Fibroblast of villous mesenchyme (primary cell): ENCODE measurements at regions not wholly inside any gene's neighbourhood (a gene's known extent, or its start where the extent isn't known, plus 50 kb on each side); places are given as distances from the start of the nearest gene placed in this dataset.
"Not testable (repeated sequence)": the region's sequence is repeated elsewhere in the genome, so short reads cannot be mapped to it uniquely, and the experiment has no call there.

Source experiments
- DNase-seq: peaks from one replicate; pipeline ENCODE4 v3.0.0-alpha.2; 2010; ENCODE audit warnings: low read depth
- H3K4me3 ChIP-seq: 2 replicates; pipeline ENCODE4 v1.5.1; 2011; ENCODE audit warnings: low read depth, mild to moderate bottlenecking, low read length
- CTCF ChIP-seq: IDR thresholded peaks from 2 replicates; pipeline ENCODE4 v1.5.1; 2012; ENCODE audit warnings: low read depth, mild to moderate bottlenecking, low read length; ENCODE audit not compliant: insufficient read depth

GRCh38 chr6:9834233-9834632 is 580.6 kb downstream of the TFAP2A start:
- H3K4me3 ChIP-seq, result no peak overlapping the region
- no peak for TF ChIP-seq CTCF
- peak; percentile 1 for DNase-seq

- no peak for TF ChIP-seq CTCF
- no peak overlapping the region for H3K4me3 ChIP-seq
- no peak for DNase-seq
Observed at GRCh38 chr6:9831783-9832182, 583.1 kb downstream of the TFAP2A start.

DNA sequence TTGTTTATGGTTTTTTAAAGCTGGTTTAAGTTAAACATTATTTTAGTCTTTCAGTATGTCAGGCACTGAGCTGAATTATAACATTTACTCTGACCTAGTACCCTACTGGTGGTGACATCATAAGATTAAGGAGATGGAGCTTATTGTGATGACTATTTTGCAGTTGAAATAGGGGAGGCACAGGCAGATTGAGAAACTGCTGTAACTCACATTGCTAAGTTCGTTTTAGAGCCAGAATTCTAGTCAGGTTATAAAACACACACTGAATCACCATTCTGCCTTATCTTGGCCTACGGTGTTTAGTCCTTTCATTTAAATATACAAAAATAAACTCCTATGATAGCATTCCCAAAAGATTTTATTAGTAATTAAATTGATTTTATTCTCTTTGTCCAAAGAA is 584.1 kb downstream of the TFAP2A start:
- no peak overlapping the region for H3K4me3 ChIP-seq
- TF ChIP-seq CTCF, result no peak
- peak; percentile 40 for DNase-seq

DNA sequence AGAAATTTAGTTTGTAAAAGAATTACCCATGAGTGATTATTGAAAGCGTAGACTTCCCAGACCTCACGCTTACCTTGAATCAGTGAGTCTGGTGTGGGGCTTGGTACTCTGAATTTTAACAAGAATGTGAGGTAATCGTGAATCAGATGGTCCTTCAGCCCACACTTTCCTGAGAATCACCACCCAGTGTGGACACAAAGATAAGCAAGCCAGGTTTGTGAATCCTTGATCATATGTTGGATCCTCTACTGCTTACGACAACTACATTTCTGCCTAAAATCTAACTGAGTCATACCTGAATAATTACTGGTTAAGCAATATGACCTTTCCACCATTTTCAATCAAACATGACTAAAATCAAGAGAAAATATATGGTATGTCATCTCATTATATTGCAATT is 589.3 kb downstream of the TFAP2A start:
- no peak overlapping the region for H3K4me3 ChIP-seq
- TF ChIP-seq CTCF, result no peak
- DNase-seq, result no peak

GRCh38 chr6:9810727-9811126 is 604.1 kb downstream of the TFAP2A start:
- DNase-seq, result not testable (repeated sequence)
- H3K4me3 ChIP-seq, result peak overlapping the region; percentile 27

DNA sequence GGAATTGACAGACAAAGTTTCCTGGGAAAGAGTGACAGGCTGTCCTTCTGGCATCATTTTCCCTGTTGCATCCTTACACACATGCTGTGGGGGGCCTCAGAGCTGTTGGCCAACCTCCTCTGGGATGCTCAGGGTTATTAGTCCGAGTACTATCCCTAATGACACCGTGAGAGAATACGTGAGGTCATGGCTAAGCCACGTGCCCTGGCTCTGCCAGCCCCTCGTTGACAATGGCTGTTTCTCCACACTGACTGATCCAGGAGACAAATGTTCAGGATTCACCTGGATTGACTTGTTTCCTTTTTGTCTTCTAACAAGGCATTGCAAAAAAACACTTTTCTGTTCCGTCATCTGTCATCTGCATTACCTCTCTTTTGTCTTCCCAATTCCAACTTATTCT is 604.6 kb downstream of the TFAP2A start:
- no peak overlapping the region for H3K4me3 ChIP-seq
- DNase-seq, result no peak
- TF ChIP-seq CTCF, result no peak

GRCh38 chr6:9806195-9806594 is 608.7 kb downstream of the TFAP2A start:
- no peak overlapping the region for H3K4me3 ChIP-seq
- DNase-seq, result no peak
- TF ChIP-seq CTCF, result no peak
